ENCODE measurements at regions not wholly inside any gene's neighbourhood (a gene's known extent, or its start where the extent isn't known, plus 50 kb on each side); places are given as distances from the start of the nearest gene placed in this dataset.

DNA sequence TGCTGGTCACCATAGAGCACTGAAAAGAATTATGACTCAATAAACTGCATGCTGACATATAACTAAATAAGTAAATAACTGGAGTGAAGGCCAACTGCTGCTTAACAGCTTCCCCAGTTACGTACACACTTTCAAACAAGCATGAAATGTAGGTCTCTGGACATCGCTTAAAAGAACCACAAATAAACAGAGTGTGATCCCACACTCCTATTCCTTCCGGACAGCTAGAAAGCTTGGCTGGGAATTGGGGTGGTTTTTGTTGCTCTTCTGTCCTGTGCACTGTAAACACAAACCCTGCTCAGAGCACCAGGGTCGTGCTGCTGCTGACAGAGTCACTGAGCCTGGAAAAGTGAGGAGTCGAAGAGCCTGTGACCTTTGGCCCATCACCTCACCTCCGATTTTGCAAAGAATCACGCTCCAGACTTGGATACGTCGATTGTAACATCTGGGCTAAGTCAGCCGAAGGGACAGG is 162.7 kb upstream of the NT5C1B start:
- Histone ChIP-seq H3K4ac (ENCODE audit: low read depth, low read length) (peak overlapping the region; percentile 16; the same call in 1 of the 2 replicates), H3K4me2 (ENCODE audit: low read depth, low read length) (no peak overlapping the region), H3K18ac (ENCODE audit: low read depth, low read length) (no peak overlapping the region), H4K5ac (ENCODE audit: low read depth, low read length) (no peak overlapping the region; the same call in 1 of the 2 replicates), H4K8ac (ENCODE audit: low read depth in 2 of 2, low read length in 2 of 2) (peak overlapping the region in 1 of 2 experiments; percentile 30; a peak in 1 of 4 replicates), H2BK5ac (ENCODE audit: low read depth, low read length, poor library complexity, severe bottlenecking) (no peak overlapping the region), H2AK5ac (ENCODE audit: low read depth, low read length) (no peak overlapping the region), H4K20me1 (ENCODE audit: insufficient read depth, low read length) (no peaks in the 10 kb centered on the region), H2BK20ac (ENCODE audit: low read depth, low read length) (0 out of 2 replicates have a peak overlapping the region, but pooled peaks have one; percentile 35), H3K56ac (ENCODE audit: extremely low read depth, insufficient read depth, low read length) (no peak overlapping the region), H2BK15ac (ENCODE audit: low read depth, low read length) (no peak overlapping the region; the same call in 2 of the 3 replicates), H3K9ac (ENCODE audit: low read depth, low read length) (no peak overlapping the region), H2BK120ac (ENCODE audit: low read depth, low read length) (peak overlapping the region; percentile 29; the same call in 1 of the 2 replicates), H3K36me3 (ENCODE audit: control insufficient read depth, insufficient read depth, low read length) (no peaks in the 10 kb centered on the region), H3K23ac (ENCODE audit: low read depth, low read length) (peak overlapping the region; percentile 23; the same call in 1 of the 2 replicates), H3K4me1 (ENCODE audit: control insufficient read depth, insufficient read depth, low read length) (peaks cover 5% of the 10 kb centered on the region; the same call in 1 of the 2 replicates), H3K27me3 (ENCODE audit: control insufficient read depth, insufficient read depth, low read length) (no peaks in the 10 kb centered on the region), H3K14ac (replicated peaks; ENCODE audit: low read depth, low read length) (peak overlapping the region; percentile 48; the same call in 1 of the 2 replicates), H2AFZ (replicated peaks; ENCODE audit: low read length, poor library complexity) (peak overlapping the region; percentile 69), H3K9me1 (ENCODE audit: insufficient read depth, low read length) (peaks cover 4% of the 10 kb centered on the region; the same call in 1 of the 2 replicates), H3K27ac (ENCODE audit: insufficient read depth, low read length) (no peak overlapping the region), H2AK9ac (replicated peaks; ENCODE audit: low read depth, low read length, poor library complexity) (peak overlapping the region; percentile 6), H3K4me3 (ENCODE audit: insufficient read depth, low read depth, low read length) (no peak overlapping the region), H4K91ac (ENCODE audit: insufficient read depth, low read depth, low read length) (peak overlapping the region; percentile 39), H3K9me3 (ENCODE audit: control insufficient read depth, insufficient read depth, low read length) (no peaks in the 10 kb centered on the region), H3K79me1 (ENCODE audit: low read depth in 1 of 2, low read length in 2 of 2) (no peaks in the 10 kb centered on the region)
- WGBS, 2 experiments (ENCODE audit: extremely low coverage in 2 of 2, insufficient read length in 1 of 2): no CpG with 5 or more reads among the region's 10 CpGs
- peak; percentile 46 for ATAC-seq (ENCODE audit: low read depth)
- in situ Hi-C loops (cut with MboI; ENCODE audit: low sequenced_read_pairs): no loop called here
- dilution Hi-C loops (cut with HindIII; ENCODE audit: low sequenced_read_pairs, unreplicated experiment): no loop called here
- no TSS peak for BruUV-seq (replicated peaks)
- ChIA-PET CTCF (interaction anchor here (0.6 kb wide), 1 partner anchor 231 kb away, joined by 3 read pairs; no protein-coding TSS in a partner anchor), POLR2A (ENCODE audit: unreplicated experiment) (interaction anchor here (0.6 kb wide), 1 partner anchor 1142 kb away, joined by 3 read pairs; no protein-coding TSS in a partner anchor)
- TF ChIP-seq MXI1 (IDR thresholded peaks at IDR 0.05; ENCODE audit: borderline replicate concordance, low read depth, low read length): no peak
- no peak for TF ChIP-seq FOS (IDR thresholded peaks at IDR 0.05; ENCODE audit: low read depth, low read length)
- no peak for TF ChIP-seq CEBPB (IDR thresholded peaks at IDR 0.05; ENCODE audit: low read depth, low read length)
- TF ChIP-seq, protein P1, sequence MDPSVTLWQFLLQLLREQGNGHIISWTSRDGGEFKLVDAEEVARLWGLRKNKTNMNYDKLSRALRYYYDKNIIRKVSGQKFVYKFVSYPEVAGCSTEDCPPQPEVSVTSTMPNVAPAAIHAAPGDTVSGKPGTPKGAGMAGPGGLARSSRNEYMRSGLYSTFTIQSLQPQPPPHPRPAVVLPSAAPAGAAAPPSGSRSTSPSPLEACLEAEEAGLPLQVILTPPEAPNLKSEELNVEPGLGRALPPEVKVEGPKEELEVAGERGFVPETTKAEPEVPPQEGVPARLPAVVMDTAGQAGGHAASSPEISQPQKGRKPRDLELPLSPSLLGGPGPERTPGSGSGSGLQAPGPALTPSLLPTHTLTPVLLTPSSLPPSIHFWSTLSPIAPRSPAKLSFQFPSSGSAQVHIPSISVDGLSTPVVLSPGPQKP (IDR thresholded peaks at IDR 0.05; ENCODE audit: borderline replicate concordance, low read depth, low read length): no peak
- TF ChIP-seq RAD21 (IDR thresholded peaks at IDR 0.05; ENCODE audit: low read length): no peak
- TF ChIP-seq MAZ (IDR thresholded peaks at IDR 0.05; ENCODE audit: borderline replicate concordance, low read depth, low read length): no peak
- no peak for TF ChIP-seq RCOR1 (IDR thresholded peaks at IDR 0.05; ENCODE audit: insufficient replicate concordance, low read length)
- TF ChIP-seq USF2 (IDR thresholded peaks at IDR 0.05; ENCODE audit: low read depth, low read length): no peak
- TF ChIP-seq POLR2A (IDR thresholded peaks at IDR 0.05; ENCODE audit: low read depth, low read length): no peak
- TF ChIP-seq NFE2L2 (IDR thresholded peaks at IDR 0.05; ENCODE audit: low read depth, low read length): no peak
- no peak for TF ChIP-seq SMC3 (IDR thresholded peaks at IDR 0.05; ENCODE audit: low read depth, low read length)
- no peak for TF ChIP-seq BHLHE40 (IDR thresholded peaks at IDR 0.05; ENCODE audit: low read depth, low read length)
- TF ChIP-seq CHD1 (IDR thresholded peaks at IDR 0.05; ENCODE audit: low read depth, low read length): no peak
- peak; percentile 39 for DNase-seq
- intact Hi-C loops (cut with micrococcal nuclease): loop anchor here (5.0 to 10.0 kb wide), 5 partner anchors 140 to 485 kb away; no protein-coding TSS in a partner anchor

Measured in IMR-90 (cell line).